ENCODE measurements at regions not wholly inside any gene's neighbourhood (a gene's known extent, or its start where the extent isn't known, plus 50 kb on each side); places are given as distances from the start of the nearest gene placed in this dataset.

GRCh38 chr9:89928521-89929275 is 323.9 kb downstream of the GADD45G start:
- no peak for TF ChIP-seq CTCF (IDR thresholded peaks at IDR 0.05)

- no peak for TF ChIP-seq CTCF (IDR thresholded peaks at IDR 0.05)
Measured at GRCh38 chr9:89929315-89929672, 324.5 kb downstream of the GADD45G start.

- no peak for TF ChIP-seq CTCF (IDR thresholded peaks at IDR 0.05)
Measured at GRCh38 chr9:89929673-89930480, 325.1 kb downstream of the GADD45G start.

- no peak for TF ChIP-seq CTCF (IDR thresholded peaks at IDR 0.05)
Measured at GRCh38 chr9:89933578-89933977, 328.8 kb downstream of the GADD45G start.

- no peak for TF ChIP-seq CTCF (IDR thresholded peaks at IDR 0.05)
Measured at GRCh38 chr9:89935115-89935514, 330.3 kb downstream of the GADD45G start.

- no peak for TF ChIP-seq CTCF (IDR thresholded peaks at IDR 0.05)
Measured at GRCh38 chr9:89935801-89936200, 331.0 kb downstream of the GADD45G start.

- no peak for TF ChIP-seq CTCF (IDR thresholded peaks at IDR 0.05)
Measured at GRCh38 chr9:89937051-89937450, 332.2 kb downstream of the GADD45G start.
